HG02870 (cell line): ENCODE measurements at regions not wholly inside any gene's neighbourhood (a gene's known extent, or its start where the extent isn't known, plus 50 kb on each side); places are given as distances from the start of the nearest gene placed in this dataset.
"Not testable (repeated sequence)": the region's sequence is repeated elsewhere in the genome, so short reads cannot be mapped to it uniquely, and the experiment has no call there.

Experiments used
- ATAC-seq: cut with Tn5 transposase; IDR thresholded peaks from one replicate; pipeline ENCODE4 v1.9.1; 2021; ENCODE audit warnings: mild to moderate bottlenecking, moderate library complexity; ENCODE audit not compliant: unreplicated experiment

DNA sequence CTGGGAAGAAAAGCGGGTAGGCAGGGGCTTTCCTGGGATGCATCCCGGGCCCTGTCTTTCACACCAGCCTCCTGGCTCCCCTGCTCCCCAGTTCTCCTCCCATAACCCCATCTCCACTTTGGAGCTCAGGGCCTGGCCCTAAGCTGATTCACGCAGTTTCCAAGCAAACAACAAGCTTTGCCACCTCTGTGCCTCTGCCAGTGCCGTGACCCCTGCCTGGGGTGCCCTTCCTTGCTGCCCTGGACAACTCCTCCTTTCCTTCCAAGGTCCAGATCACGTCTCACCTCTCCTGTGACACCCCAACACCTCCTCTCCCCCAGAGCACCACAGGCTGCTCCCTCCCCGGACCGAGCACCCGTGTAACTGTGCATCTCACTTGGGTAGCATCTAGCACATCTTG is 184.5 kb downstream of the NPIPB11 start:
- ATAC-seq: not testable (repeated sequence)

DNA sequence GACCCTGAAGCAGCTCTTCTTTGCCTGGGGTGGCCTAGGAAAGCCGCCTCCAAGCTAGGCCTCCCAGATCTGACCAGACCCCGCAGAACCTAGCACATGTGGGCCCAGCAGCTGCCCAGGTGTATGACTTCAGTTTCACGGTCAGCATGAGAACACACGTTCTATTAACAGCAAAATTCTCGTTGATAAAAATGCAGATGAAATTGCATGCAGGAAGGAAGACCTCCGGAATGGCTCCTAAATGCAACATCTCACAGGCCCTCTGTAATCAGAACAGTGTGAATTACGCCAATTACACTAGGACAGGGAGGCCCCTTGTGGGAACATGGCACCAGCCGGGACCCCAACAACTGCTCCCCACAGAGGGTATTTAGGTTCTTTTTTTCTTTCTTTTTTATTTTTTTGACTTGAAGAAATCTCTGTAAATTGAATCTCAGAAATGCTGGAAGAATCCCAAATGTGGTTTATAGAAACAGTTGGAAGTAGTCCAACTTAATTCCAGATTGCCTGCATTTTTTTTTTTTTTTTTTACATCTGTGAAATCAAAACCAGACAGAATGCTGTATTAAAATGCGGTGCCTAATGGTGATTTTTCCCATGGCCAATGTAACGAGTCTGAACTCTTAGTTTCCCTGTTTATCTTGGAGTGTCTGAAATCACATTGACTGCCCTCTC is 185.1 kb downstream of the NPIPB11 start:
- ATAC-seq: not testable (repeated sequence)

DNA sequence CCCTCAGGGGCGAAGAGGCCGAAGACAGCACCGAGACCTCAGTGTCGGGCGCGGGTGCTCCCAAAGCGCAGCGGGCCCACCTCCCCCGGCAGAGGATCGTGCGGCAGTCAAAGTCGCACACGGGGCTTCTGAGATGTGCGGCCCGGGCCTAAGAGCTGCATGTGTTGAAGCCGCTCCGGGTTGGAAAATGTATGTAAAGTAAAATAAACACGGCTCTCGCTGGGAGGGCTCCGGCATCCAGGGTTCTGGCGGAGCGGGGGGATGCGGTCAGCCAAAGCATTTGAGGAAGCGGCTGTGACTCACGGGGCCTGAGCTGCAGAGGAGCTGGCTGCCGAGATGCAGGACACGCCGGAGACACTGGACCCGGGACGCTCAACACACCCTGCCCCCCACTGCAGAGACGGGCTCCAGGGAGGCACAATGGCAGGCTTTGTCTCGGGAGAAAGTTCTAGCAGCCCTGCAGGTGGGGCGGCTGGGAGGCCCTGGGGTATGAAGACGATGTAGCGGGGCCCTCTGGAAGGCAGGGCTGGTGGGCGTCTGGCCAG is 185.8 kb downstream of the NPIPB11 start:
- ATAC-seq: not testable (repeated sequence)

DNA sequence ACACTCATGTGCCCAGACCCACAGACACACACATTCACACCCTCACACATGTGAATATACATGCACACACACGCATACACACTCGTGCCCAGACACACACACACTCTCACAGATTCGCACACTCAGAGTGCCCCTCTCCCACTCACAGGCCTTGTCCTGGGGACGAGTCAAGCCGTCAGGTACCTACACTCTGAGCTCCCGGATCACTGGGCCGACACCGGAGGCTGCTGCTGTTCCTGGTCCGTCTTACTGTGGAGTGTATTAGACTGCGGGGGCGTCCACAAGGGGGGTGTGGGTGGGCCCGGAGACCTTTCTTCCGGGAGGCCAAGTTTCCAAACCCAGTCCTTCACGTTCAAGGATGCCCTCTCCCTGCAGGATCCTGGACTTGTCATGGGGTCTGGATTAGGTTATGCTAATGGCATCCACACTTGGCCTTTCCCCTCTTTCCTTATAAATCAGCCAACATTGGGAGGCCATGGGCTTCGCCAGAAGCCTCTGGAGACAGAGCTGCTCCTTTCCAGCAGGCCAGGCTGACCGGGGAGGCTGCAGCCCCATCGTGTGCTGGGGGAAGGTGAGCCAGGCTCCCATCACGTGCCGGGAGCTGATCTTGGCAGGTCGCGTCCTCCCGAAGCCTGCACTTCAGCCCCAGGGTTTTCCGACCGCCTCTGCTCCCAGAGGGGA is 186.4 kb downstream of the NPIPB11 start:
- ATAC-seq: not testable (repeated sequence)

DNA sequence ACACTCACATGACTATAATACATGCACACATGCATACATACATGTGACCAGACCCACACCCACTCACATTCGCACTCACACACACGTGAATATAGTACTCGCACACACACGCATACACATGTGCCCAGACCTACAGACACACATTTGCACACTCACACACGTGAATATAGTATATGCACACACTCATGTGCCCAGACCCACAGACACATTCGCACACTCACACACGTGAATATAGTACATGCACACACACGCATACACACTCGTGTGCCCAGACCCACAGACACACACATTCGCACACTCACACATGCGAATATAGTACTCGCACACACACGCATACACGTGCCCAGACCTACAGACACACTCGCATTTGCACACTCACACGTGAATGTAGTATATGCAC is 186.9 kb downstream of the NPIPB11 start:
- not testable (repeated sequence) for ATAC-seq

DNA sequence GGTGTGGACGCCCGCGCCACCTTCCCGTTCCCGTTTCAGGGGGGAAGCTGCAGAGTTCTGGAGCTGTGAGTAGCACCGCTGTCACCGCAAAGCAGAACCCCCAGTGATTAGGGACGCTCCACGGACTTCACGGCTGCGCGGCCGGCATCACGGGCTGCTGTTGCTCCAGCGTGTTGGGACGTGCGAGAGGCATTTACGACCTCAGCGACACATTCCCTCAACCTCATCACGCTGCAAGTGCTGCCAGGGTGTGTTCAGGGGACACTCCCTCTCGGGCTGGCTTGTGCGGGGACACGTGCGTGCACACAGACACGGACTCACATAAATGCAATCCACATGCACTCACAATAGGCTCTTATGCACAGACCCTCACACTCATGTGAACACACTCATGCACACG is 187.9 kb downstream of the NPIPB11 start:
- not testable (repeated sequence) for ATAC-seq

DNA sequence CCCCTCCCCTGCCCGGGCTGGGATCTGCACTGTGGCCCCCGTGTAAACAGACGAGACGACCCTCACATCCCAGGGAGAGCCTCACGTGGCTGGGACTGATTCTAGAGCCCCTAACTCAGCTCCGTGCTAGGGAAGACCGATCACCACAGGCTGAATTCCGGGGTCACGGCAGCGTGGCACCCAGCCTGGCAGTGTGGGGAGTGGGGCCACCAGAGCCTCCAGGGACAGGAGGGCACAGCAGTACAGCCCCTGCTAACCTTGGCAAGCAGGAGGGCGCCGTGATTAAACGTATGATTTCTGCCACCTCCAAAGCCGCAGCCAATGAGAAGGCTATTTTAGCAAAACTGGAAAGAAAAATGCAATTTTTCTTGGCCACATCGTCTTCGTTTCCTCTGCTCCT is 188.3 kb downstream of the NPIPB11 start:
- not testable (repeated sequence) for ATAC-seq

DNA sequence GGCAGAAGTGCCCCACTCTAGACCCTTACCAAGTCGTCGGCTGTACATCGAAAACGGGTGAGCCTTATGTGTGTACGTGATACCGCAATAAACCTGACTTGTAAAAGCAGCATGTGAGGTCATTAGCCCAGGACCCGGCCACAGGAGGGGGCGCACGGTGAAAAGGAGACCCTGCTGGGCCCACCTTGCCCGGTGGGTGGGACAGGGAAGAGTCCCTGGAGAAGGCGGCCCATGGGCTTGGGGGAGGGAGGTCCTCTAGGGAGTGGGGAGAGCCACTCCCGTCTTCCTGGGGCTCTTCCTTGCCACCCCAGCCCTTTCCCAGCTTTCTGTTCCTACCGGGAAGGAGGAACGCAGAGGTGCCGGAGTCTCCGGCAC is 188.8 kb downstream of the NPIPB11 start:
- ATAC-seq: not testable (repeated sequence)

DNA sequence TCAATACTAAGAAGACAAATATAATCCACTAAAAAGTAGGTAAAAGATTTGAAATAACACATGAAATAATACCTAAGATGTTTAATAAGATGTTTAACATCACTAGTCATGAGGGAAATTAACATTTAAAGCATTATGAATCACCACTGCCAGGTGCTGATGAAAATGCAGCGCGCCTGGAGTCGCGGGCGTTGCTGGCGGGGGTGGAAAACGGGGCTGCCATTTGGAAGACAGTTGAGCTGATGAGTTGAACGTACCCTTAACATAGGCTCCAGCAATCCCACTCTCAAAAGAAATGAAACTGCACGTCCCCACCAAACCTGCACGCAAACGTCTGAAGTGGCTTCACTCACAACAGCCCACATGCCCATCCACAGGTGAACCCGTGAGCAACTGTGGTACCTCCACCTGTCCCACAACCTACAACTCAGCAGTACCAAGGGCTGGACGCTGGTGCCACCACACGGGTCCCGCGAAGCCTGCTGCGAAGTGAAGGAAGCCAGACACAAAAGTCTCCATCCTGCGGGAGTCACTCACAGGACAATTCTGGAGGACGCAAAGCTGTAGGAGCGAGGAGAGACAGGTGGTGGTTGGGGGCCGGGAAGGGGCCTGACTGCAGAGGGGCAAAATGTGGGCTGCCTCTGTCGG is 189.3 kb downstream of the NPIPB11 start:
- not testable (repeated sequence) for ATAC-seq

DNA sequence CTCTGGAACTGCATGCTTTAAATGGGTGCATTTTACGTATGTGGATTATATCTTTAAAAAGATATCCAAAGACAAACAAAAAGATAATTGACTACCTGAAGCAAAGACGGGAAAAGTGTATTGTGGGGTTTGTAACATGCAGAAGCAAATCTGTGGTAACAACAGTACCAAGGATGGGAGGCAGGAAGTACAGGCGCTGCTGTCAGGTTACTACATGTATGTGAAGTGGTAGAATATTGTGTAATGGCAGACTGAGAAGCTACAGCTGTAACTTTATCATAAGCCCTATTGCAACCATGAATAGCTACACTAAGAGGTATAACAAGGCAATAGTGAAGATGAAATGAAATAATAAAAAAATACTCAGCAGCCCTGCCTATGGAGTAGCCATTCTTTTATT is 192.7 kb downstream of the NPIPB11 start:
- ATAC-seq: not testable (repeated sequence)

DNA sequence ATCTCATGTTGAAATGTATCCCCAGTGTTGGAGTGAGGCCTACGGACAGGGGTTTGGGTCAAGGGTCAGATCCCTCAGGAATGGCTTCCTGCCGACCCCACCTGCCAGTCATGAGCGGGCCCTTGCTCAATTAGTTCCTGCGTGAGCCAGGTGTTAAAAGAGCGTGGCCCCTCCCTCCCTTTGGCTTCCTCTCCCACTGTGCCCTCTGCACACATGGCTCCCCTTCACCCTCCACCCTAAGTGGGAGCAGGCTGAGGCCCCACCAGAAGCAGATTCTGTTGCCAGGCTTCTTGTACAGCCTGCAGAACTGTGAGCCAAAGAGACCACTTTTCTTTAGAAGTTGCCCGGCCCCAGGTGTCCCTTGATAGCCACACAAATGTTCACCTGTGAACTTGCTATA is 193.3 kb downstream of the NPIPB11 start:
- ATAC-seq: not testable (repeated sequence)

DNA sequence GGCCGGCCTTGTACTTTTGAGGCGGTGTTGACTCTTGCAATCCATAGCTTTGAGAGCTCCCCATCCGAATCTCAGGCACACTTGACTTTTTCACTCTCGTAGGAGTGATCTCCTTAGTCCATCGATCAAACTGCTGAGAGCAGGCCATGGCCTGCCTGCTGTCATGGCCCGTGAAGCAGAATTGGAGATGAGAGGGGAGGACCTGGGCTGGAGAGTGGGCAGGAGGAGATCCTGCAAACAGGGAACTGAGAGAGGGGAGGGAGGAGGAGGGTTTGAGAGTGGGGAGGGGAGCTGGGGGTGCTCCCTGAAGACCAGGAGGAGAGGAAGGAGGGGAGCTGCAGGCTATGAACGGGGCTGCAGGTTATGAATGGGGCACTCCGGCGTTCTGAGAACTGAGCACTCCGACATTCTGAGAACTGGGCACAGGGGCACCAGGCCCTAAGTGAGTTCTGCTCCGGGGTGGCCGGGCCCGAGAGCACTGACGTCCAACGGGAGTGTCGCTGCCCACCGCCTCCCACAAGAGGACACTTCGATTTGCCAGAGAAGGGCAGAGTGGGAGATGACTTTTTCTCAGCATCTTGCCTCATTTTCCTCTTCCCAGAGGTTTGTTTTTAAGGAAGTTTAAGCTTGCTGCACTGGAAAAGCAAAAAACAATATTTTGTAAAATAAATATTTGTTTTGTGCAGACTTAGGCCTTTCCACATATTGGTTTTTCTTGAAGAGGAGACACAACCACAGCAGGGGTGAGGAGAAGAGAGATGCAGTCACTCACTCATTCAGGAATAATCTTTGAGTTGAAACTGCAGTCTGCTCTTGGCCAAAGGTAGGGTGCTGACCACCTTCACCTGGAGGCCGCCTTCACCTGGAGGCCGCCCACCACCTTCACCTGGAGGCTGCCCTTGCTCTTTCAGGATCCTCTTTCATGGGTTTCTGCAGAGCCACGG is 194.2 kb downstream of the NPIPB11 start:
- not testable (repeated sequence) for ATAC-seq

DNA sequence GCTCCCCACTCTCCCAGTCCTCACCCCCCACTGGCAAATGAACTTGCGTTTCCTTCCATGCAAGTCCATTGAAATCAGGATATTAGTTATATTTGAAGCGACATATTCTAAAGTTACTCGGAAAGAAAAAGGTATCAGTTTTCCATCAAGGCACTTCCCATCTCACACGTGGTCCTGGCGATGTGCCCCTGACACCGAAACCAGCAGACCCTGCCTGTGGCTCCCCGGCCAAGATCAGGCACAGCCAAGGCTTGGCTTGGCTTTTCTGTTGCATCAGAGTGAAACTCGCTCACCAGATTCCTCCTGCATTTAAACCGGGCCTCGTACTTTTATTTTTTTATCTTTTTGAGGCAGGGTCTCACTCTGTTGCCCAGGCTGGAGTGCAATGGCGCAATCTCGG is 195.1 kb downstream of the NPIPB11 start:
- not testable (repeated sequence) for ATAC-seq

DNA sequence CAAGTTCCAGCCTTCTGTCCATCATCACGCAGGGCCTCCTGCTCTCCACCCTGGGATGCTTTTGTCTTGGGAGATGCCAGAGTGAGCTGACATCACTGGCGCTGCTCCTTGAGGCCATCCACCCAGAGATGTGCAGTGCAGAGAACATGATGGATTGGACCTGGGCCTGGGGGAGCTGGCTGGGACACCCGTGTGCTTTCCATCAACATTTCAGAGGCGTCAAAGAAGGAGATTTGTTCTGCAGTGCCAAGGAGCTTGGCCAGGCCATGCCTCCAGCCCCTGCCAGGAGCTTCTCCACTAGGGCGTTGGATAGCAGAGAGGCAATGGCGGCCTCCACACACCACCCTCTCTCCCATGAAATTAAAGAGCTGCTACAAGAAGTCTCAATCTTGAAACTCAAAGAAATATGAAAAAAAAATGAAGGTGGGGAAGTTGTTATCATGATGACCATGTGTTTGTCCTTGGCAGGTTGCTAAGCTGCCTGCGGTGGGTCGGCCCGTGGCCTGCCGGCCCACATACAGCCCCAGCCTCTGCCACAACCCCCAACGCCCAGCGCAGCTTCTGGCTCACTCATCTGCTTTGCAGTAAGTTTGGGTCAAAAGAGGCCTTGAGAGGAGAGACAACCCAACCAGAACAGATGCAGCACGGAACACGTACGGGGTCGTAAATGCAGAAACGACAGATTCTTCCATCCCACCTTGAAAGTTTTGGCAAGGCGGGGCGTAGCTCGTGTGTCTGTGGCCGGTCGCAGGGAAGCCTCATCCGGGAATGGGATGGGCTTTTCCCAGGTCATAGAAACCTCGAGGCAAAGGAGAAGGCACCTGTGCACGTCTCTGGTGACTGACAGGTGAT is 196.0 kb downstream of the NPIPB11 start:
- ATAC-seq: not testable (repeated sequence)

DNA sequence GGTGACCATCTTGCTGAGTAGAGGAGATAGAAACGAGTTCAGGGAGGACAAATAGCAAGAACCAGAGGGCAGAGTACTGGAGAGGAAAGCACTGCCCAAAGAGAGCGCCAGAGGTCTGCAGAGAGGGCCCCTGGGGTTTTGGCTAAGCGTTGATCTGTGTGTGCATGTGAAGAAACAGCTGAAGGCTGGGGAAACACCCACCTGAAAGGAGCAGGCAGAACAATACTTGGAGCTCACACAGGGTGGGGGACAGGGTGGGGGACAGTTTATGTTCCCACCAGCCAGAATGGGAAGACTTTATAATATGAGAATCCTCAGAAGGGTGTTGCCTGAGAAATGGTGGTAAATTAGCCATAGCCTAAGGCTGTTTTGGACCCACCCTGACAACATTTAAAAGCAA is 200.4 kb downstream of the NPIPB11 start:
- not testable (repeated sequence) for ATAC-seq

DNA sequence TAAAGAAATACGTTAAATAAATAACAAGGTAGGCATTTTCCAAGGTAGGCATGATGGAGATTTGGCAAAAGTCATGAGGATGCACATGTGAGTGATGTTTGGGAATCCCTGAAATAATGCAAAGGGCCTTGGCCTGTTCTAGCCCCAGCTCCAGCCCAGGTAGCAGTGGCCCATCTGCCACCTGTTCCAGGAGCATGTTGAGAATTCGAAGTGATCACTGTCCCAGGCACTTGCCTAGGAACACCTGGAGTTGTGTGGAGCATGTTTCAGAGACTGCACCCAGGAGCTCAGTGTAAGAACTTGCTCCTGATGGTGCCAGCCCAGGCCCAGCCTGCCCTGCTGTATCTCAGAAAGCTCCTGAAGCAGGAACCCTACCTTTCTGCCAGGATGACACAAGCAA is 201.4 kb downstream of the NPIPB11 start:
- not testable (repeated sequence) for ATAC-seq

DNA sequence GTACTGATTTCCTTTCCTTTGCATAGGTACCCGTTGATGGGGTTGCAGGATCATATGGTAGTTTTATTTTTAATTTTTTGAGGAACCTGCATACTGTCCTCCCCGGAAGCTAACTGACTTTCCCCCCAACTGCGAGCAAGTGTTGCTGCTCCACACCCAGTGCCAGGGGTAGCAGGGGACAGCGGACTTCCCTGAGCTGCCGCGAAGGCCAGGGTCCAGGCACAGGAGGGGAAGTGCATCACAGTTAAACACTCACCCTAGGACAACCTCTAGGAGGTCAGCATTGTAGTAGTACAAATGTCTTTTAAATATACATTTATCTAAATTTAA is 201.7 kb downstream of the NPIPB11 start:
- ATAC-seq: no peak

DNA sequence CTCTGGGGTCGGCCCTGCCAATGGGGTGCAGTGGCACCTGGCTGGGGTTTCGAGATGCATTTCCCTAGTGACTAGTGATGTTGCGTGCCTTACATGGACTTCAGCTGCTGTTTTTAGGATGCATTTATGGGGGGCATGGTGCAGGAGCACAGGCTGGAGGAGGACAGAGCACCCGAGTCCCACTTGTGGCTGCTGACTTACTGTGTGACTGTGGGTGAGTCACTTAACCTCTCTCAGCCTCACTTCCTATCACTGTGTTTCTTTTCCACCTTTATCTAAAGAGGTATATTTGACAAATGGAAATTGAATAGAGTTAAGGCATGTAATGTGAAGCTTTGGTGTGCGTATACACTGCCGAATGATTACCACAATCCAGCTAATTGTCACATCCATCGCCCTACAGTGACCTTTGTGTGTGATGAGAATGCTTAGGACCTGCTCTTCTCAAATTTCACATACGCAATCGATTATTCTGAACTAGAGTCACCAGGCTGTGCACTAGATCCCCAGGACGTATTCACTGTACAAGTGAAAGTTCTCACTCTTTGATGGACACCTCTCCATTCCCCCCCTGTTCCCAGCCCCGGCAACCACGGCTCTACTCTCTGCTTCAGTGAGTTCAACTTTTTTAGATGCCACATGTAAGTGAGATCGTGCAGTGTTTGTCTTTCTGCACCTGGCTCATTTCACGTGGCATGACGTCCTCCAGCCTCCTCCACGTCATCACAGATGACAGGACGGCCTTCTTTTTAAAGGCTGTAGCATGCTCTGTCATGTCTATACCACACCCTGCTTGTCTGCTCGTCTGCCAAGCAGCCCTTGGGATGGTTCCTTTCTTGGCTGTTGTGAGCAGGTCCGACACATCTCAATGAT is 202.3 kb downstream of the NPIPB11 start:
- not testable (repeated sequence) for ATAC-seq
